SK-N-SH (cell line): ENCODE measurements at regions not wholly inside any gene's neighbourhood (a gene's known extent, or its start where the extent isn't known, plus 50 kb on each side); places are given as distances from the start of the nearest gene placed in this dataset.

Experiments
- CTCF ChIA-PET: fragments of 300-600, 350-600 bp; formaldehyde crosslinking; extraction: SDS; loops from one replicate; lab custom pipeline; 2021; lab: Yijun Ruan, JAX
- POLR2A ChIA-PET: fragments of 350-600 bp; sonication (Branson Sonifier 250); formaldehyde crosslinking; extraction: SDS; loops from one replicate; lab custom pipeline; 2020; ENCODE audit warnings: antibody characterized with exemption, inconsistent platforms; lab: Yijun Ruan, JAX
- DNase-seq: peaks from one replicate; pipeline ENCODE4 v3.0.0; 2012
- H2AFZ ChIP-seq: fragments of 200-600 bp; sonication (generic); 2 replicates; pipeline ENCODE4 v1.8.1; 2016; ENCODE audit warnings: antibody characterized with exemption, mild to moderate bottlenecking, low read depth
- H3F3A ChIP-seq: fragments of 200-600 bp; sonication (generic); replicated peaks from 2 replicates; pipeline ENCODE3; 2016; ENCODE audit warnings: antibody characterized with exemption, mild to moderate bottlenecking; ENCODE audit not compliant: insufficient read depth
- H3K27ac ChIP-seq, 2 experiments: fragments of 200-500 bp in 1 of 2; fragments of 200-600 bp in 1 of 2; sonication (Bioruptor generic) in 1 of 2; sonication (generic), shearing (Covaris generic) in 1 of 2; 2 replicates each; pipeline versions ENCODE4 v1.5.1 to v1.6.1; 2014 to 2016; ENCODE audit warnings: low read depth in 2 of 2, inconsistent platforms in 1 of 2, low read length in 1 of 2, mild to moderate bottlenecking in 1 of 2, mixed read lengths in 1 of 2
- H3K27me3 ChIP-seq: fragments of 200-600 bp; sonication (generic), shearing (Covaris generic); 2 replicates; pipeline ENCODE4 v1.6.1; 2016; ENCODE audit warnings: mixed run types; ENCODE audit not compliant: insufficient read depth
- H3K36me3 ChIP-seq, 2 experiments: fragments of 200-500 bp in 1 of 2; fragments of 200-600 bp in 1 of 2; sonication (Bioruptor generic) in 1 of 2; sonication (generic) in 1 of 2; replicated peaks in 1 of 2; 2 replicates each; pipeline versions ENCODE3 to v1.5.1; 2014 to 2016; ENCODE audit warnings: low read length in 1 of 2, mild to moderate bottlenecking in 1 of 2; ENCODE audit not compliant: insufficient read depth in 2 of 2, control insufficient read depth in 1 of 2
- H3K4me1 ChIP-seq, 2 experiments: fragments of 200-500 bp in 1 of 2; fragments of 200-600 bp in 1 of 2; sonication (Bioruptor generic) in 1 of 2; sonication (generic), shearing (Covaris generic) in 1 of 2; 2 replicates each; pipeline versions ENCODE4 v1.5.1 to v1.6.1; 2014 to 2016; ENCODE audit warnings: low read depth in 1 of 2, low read length in 1 of 2, mixed run types in 1 of 2; ENCODE audit not compliant: insufficient read depth in 2 of 2, control insufficient read depth in 1 of 2
- H3K4me2 ChIP-seq: fragments of 200-600 bp; sonication (generic), shearing (Covaris generic); 2 replicates; pipeline ENCODE4 v1.6.1; 2017; ENCODE audit warnings: mixed run types
- H3K4me3 ChIP-seq, 2 experiments: fragments of 200-500 bp in 1 of 2; fragments of 200-600 bp in 1 of 2; sonication (Bioruptor generic) in 1 of 2; sonication (generic), shearing (Covaris generic) in 1 of 2; 2 replicates each; pipeline versions ENCODE4 v1.5.1 to v1.8.1; 2014 to 2016; ENCODE audit warnings: low read depth in 2 of 2, inconsistent platforms in 1 of 2, low read length in 1 of 2, mild to moderate bottlenecking in 1 of 2, mixed read lengths in 1 of 2, moderate library complexity in 1 of 2
- H3K79me2 ChIP-seq: fragments of 200-600 bp; sonication (generic); 2 replicates; pipeline ENCODE4 v1.8.1; 2017; ENCODE audit warnings: mild to moderate bottlenecking; ENCODE audit not compliant: insufficient read depth
- H3K9ac ChIP-seq: fragments of 200-600 bp; sonication (generic); 2 replicates; pipeline ENCODE4 v1.6.1; 2017; ENCODE audit warnings: mixed run types
- H3K9me2 ChIP-seq: fragments of 200-600 bp; sonication (generic); 2 replicates; pipeline ENCODE4 v1.6.1; 2017; ENCODE audit warnings: mixed run types
- H3K9me3 ChIP-seq: fragments of 200-600 bp; sonication (generic); 2 replicates; pipeline ENCODE4 v1.6.1; 2017; ENCODE audit warnings: mixed run types, mild to moderate bottlenecking, moderate library complexity
- H4K20me1 ChIP-seq: fragments of 200-600 bp; sonication (generic); 2 replicates; pipeline ENCODE4 v1.6.1; 2017; ENCODE audit warnings: mild to moderate bottlenecking, mixed run types; ENCODE audit not compliant: insufficient read depth
- CTCF ChIP-seq: fragments of 200-600 bp; sonication (generic); IDR thresholded peaks from 2 replicates; pipeline ENCODE4 v1.6.1; 2017; ENCODE audit warnings: antibody characterized with exemption, mild to moderate bottlenecking, moderate library complexity
- FOXM1 ChIP-seq: IDR thresholded peaks from 2 replicates; pipeline ENCODE4 v1.4.0; 2012; ENCODE audit warnings: low read depth, mild to moderate bottlenecking
- GATA2 ChIP-seq: sonication (generic); formaldehyde crosslinking; IDR thresholded peaks from 2 replicates; pipeline ENCODE4 v1.5.0; 2020; ENCODE audit warnings: mild to moderate bottlenecking, missing genetic modification reagents
- MAX ChIP-seq: IDR thresholded peaks from 2 replicates; pipeline ENCODE4 v1.4.0; 2012; ENCODE audit warnings: low read depth
- MEF2A ChIP-seq: IDR thresholded peaks from 2 replicates; pipeline ENCODE4 v1.4.0; 2012; ENCODE audit warnings: low read depth, borderline replicate concordance
- MXI1 ChIP-seq: IDR thresholded peaks from 2 replicates; pipeline ENCODE4 v1.6.1; 2012; ENCODE audit warnings: mild to moderate bottlenecking, low read depth, low read length, improper control_type of control experiment
- NRF1 ChIP-seq: IDR thresholded peaks from 2 replicates; pipeline ENCODE4 v1.6.1; 2012; ENCODE audit warnings: low read depth, mild to moderate bottlenecking, low read length
- PBX3 ChIP-seq: IDR thresholded peaks from 2 replicates; pipeline ENCODE4; 2012
- POLR2AphosphoS5 ChIP-seq: IDR thresholded peaks from 2 replicates; pipeline ENCODE4 v1.6.1; 2012; ENCODE audit warnings: low read depth, low read length
- RAD21 ChIP-seq: IDR thresholded peaks from 2 replicates; pipeline ENCODE4 v1.6.1; 2012; ENCODE audit warnings: mild to moderate bottlenecking, low read length
- REST ChIP-seq: IDR thresholded peaks from 2 replicates; pipeline ENCODE4 v1.6.1; 2012; ENCODE audit warnings: mild to moderate bottlenecking, low read depth, low read length, moderate library complexity
- RXRA ChIP-seq: IDR thresholded peaks from 2 replicates; pipeline ENCODE4 v1.4.0; 2012; ENCODE audit warnings: low read depth, mild to moderate bottlenecking, borderline replicate concordance
- SMC3 ChIP-seq: IDR thresholded peaks from 2 replicates; pipeline ENCODE4 v1.6.1; 2012; ENCODE audit warnings: low read depth, low read length, improper control_type of control experiment
- WGBS: methylation state at CpG from one replicate; pipeline ENCODE4 v1.1.6; 2017; ENCODE audit warnings: low lambda C conversion rate; 5-methylcytosine and 5-hydroxymethylcytosine counted together

GRCh38 chr11:105193260-105193659 lies 53.7 kb upstream of the CARD18 start:
- H3K27ac ChIP-seq: no peak overlapping the region
- ChIA-PET CTCF (no interaction called here), POLR2A (no interaction called here)
- no peak overlapping the region for H3K4me2 ChIP-seq
- DNase-seq: no peak
- no peaks in the 10 kb centered on the region for H3K36me3 ChIP-seq
- H3K4me1 ChIP-seq: no peaks in the 10 kb centered on the region
- no peaks in the 10 kb centered on the region for H3K9me3 ChIP-seq
- 70% methylated on average over 2 of the region's 2 CpGs for WGBS
- H3K79me2 ChIP-seq: no peaks in the 10 kb centered on the region
- H2AFZ ChIP-seq: no peak overlapping the region
- no peaks in the 10 kb centered on the region for H3K9me2 ChIP-seq
- TF ChIP-seq SMC3 (no peak), MEF2A (no peak), GATA2 (CRISPR knock-in tag) (no peak)
- no peak overlapping the region for H3K9ac ChIP-seq
- H3K27me3 ChIP-seq: no peaks in the 10 kb centered on the region
- no peak overlapping the region for H3K4me3 ChIP-seq
- H4K20me1 ChIP-seq: no peaks in the 10 kb centered on the region
- no peaks in the 10 kb centered on the region for H3F3A ChIP-seq

GRCh38 chr11:105192115-105192514 lies 52.5 kb upstream of the CARD18 start:
- H3K9me2 ChIP-seq: no peaks in the 10 kb centered on the region
- H3K27ac ChIP-seq: no peak overlapping the region
- H3K4me3 ChIP-seq: no peak overlapping the region
- no peak for TF ChIP-seq MXI1
- no peak for TF ChIP-seq FOXM1
- no peak for TF ChIP-seq POLR2AphosphoS5
- no peak for TF ChIP-seq PBX3
- no peak for TF ChIP-seq CTCF
- no peak for TF ChIP-seq RAD21
- TF ChIP-seq MAX: no peak
- no peak for TF ChIP-seq MEF2A
- no peak for TF ChIP-seq REST
- no peak for TF ChIP-seq RXRA
- TF ChIP-seq NRF1: no peak
- no peaks in the 10 kb centered on the region for H4K20me1 ChIP-seq
- no peak overlapping the region for H3K4me2 ChIP-seq
- no peak overlapping the region for H3K9ac ChIP-seq
- no peak overlapping the region for H2AFZ ChIP-seq
- DNase-seq: no peak
- POLR2A ChIA-PET: no interaction called here
- H3K9me3 ChIP-seq: no peaks in the 10 kb centered on the region
- H3F3A ChIP-seq: no peaks in the 10 kb centered on the region
- H3K27me3 ChIP-seq: no peaks in the 10 kb centered on the region
- CTCF ChIA-PET: no interaction called here
- H3K36me3 ChIP-seq: no peaks in the 10 kb centered on the region
- no peaks in the 10 kb centered on the region for H3K4me1 ChIP-seq
- no peaks in the 10 kb centered on the region for H3K79me2 ChIP-seq
